H7 (cell line): ENCODE measurements at regions not wholly inside any gene's neighbourhood (a gene's known extent, or its start where the extent isn't known, plus 50 kb on each side); places are given as distances from the start of the nearest gene placed in this dataset.

Experiments used
- DNase-seq: peaks from one replicate; pipeline ENCODE4 v3.0.0; 2012
- H3K27me3 ChIP-seq: 2 replicates; pipeline ENCODE4 v1.6.0; 2011; ENCODE audit warnings: mild to moderate bottlenecking, low read length; ENCODE audit not compliant: control insufficient read depth, insufficient read depth
- H3K36me3 ChIP-seq: replicated peaks from 2 replicates; pipeline ENCODE4 v1.5.1; 2011; ENCODE audit warnings: low read length; ENCODE audit not compliant: control insufficient read depth, insufficient read depth
- H3K4me3 ChIP-seq: 2 replicates; pipeline ENCODE4 v1.5.1; 2011; ENCODE audit warnings: low read depth, mild to moderate bottlenecking, control low read depth, low read length, moderate library complexity; ENCODE audit not compliant: insufficient read depth

DNA sequence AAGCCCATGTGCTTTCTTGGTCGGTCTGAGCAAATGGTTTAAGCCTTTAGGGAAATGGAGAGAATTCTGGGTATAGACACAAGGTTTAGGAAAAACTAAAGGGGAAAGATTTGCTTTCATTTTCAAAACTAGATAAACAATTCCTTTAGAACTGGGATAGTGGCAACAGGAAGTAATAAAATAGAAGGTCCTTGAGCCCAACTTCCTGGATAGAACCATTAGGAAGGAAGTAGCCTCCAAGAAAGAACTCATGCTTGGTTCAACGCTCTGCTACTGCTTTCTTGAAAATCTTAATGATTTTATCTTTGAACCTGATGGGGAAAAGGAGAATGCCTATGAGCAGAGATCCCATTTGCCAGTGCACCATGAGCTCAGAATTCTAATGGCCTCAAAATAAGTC, 147.0 kb upstream of the THRB start:
- no peaks in the 10 kb centered on the region for H3K27me3 ChIP-seq
- H3K36me3 ChIP-seq = no peaks in the 10 kb centered on the region
- no peak overlapping the region for H3K4me3 ChIP-seq
- no peak for DNase-seq

DNA sequence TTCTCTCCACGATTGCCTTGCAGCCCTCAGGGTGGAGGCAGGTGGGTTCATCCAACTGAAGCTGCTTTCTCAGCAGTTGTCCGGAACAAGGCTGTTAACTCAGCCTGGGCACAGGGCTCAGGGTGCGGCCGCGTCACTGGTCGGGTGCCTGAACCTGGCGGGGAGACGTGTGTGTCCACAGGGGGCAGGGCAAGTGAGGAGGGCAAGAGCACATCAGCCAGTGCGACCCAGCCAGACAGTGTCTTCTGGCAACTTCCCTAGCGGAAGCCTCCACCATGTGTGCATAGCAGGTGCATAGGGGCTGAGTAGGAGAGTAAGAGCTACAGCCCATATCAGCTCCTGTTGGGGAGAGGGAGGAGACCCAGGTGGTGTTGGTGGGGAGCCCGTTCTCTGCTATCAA, 150.4 kb upstream of the THRB start:
- no peak for DNase-seq
- Histone ChIP-seq H3K36me3 (no peaks in the 10 kb centered on the region), H3K4me3 (no peak overlapping the region), H3K27me3 (no peaks in the 10 kb centered on the region)

DNA sequence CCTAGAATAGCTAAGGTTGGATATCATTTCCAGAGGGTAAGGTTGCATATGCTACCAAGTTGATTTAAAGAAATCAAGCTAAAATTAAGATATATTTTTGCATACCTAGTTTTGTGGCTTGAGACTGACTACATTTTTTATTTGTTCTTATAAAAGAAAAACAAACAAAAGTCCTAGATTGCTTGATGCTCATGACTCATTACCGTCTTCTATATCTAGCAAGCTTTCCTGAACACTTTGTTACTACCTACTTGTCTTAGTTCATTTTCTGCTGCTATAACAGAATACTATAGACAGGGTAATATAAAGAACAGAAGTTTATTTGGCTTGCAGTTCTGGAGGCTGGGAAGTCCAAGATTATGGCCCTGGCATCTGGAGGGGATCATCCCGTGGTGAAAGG, 152.1 kb upstream of the THRB start:
- DNase-seq = no peak
- no peaks in the 10 kb centered on the region for H3K27me3 ChIP-seq
- no peak overlapping the region for H3K4me3 ChIP-seq
- H3K36me3 ChIP-seq = no peaks in the 10 kb centered on the region

DNA sequence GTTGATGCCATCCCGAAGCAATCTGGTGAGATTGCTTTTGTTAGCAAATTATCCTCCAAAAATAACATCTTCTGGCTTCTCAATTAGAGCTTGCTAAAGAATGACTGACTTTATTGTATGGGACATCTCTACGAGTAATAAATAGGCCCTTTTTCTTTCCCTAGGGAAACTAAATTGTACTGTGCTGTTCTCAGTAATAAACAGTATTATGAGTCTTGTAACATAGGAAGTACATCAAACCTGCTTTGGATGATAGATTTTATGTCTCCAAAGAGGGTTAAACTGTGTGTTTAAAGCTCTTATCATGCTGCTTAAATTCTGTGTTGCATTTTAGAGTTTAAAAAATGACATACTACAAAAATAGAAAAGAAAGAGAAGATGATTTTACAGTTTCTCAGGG, 153.4 kb upstream of the THRB start:
- H3K4me3 ChIP-seq = no peak overlapping the region
- H3K36me3 ChIP-seq = no peaks in the 10 kb centered on the region
- DNase-seq = no peak
- no peaks in the 10 kb centered on the region for H3K27me3 ChIP-seq

DNA sequence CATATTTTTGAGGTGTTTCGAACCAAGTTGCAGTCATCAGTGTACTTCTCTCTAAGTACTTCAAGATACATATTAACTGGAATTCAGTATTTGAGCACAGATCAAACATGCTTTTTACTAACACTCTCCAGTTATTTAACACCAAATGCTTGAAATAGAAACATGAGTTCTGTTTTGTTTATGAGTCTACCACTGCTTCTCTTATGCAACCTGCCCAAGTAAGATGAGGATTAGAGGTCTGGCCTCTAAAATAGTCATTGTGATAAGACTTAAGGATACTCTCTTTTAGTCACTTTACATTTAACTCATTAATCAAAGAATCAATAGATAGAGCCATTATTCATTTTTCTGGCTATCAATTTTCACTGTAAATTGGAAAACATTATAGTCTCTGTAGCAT, 156.2 kb upstream of the THRB start:
- Histone ChIP-seq H3K36me3 (no peaks in the 10 kb centered on the region), H3K27me3 (no peaks in the 10 kb centered on the region), H3K4me3 (no peak overlapping the region)
- no peak for DNase-seq

DNA sequence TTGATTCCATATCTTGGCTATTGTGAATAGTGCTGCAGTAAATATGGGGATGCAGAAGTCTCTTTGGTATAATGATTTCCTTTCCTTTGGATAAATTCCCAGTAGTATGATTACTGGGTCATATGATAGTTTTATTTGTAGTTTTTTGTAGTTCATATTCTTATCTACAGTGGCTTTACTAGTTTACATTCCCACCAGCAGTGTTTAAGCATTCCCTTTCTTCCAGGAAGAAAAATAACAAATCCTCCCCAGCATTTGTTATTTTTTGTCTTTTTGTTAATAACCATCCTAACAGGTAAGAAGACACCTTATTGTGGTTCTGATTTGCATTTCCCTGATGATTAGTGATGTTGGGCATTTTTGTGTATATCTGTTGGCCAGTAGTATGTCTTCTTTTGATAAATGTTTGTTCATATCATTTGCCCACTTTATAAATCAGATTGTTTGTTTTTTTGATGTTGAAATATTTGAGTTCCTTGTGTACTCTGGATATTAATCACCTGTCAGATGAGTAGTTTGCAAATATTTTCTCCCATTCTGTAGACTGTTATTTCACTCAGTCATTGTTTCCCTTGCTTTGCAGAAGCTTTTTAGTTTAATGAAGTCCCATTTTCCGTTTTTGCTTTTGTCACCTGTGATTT, 163.3 kb upstream of the THRB start:
- H3K27me3 ChIP-seq = no peaks in the 10 kb centered on the region
- H3K4me3 ChIP-seq = no peak overlapping the region
- no peaks in the 10 kb centered on the region for H3K36me3 ChIP-seq
- DNase-seq = no peak

DNA sequence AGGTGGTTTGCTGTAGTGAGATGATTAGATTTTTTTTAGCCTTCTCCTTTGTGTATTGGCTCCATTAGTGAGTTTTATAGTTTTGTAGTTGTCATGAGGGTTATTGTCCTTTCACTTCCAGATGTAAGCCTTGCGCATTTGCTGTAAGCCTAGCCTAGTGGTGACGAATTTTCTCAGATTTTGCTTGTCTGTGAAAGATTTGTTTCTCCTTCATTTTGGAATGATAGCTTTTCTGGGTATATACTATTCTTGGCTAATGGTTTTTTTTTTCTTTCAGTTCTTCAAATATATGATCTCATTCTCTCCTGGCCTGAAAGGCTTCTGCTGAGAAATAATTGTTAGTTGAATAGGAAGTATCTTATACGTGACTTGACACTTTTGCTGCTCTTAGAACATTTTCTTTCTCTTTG, 166.5 kb upstream of the THRB start:
- no peak for DNase-seq
- Histone ChIP-seq H3K27me3 (no peaks in the 10 kb centered on the region), H3K36me3 (no peaks in the 10 kb centered on the region), H3K4me3 (no peak overlapping the region)

DNA sequence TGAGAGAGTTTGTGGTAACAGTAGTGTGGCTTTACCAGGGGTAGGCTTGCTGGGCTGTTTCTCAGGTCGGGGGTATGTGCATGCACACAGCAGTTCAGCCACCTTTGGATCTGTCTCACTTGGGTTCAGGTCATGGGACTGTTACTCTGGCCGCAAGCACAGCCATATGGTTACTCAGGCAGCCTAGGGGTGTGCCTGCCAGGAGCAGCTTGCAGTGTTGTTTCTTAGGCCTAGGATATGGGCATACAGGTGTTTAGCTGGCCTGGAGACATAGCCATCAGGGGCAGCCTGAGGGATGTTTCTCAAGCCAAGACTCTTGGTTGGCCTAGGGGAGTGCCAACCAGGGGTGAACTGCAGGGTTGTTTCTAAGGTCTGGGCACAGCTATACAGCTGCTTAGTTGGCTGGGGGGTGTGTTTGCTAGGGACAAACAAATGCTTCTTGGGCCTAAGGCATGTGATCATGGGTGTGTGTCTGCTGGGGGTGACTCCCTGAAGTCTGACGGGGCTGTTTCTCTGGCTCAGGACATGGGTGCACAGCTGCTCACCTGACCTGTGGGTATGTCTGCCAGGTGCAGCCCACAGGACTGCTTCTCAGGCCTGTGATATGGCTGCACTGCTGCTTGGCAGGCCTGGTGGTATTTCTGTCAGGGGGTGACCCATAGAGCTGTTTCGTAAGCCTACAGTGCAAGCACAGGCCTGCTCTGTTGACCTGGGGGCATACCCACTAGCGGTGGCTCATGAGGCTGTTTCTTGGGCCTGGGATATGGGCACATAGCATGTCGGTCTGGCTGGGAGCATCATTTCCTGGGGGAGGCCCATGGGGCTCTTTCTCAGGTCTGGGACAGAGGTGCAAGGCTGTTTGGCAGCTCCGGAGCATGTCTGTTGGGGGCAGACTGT, 168.0 kb upstream of the THRB start:
- no peaks in the 10 kb centered on the region for H3K36me3 ChIP-seq
- no peak for DNase-seq
- no peak overlapping the region for H3K4me3 ChIP-seq
- H3K27me3 ChIP-seq = no peaks in the 10 kb centered on the region

DNA sequence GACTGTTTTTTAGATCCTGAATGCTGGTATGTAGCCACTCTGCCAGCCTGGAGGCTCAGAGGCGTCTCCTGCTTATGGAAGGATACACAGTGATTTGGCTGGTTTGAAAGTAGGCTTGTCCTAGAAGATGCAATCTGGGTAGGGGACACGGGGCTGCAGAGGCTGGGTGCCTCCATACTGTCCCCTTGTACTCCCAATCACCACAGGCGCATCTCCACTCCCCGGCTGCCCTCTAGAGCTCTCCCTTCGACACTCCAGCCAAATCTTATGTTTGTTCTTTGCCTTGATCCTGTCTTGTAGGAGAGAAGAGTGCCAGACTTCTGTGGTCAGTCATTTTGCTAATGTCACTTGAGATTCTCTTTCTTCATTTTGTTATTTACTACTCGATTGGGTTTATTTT, 168.8 kb upstream of the THRB start:
- Histone ChIP-seq H3K4me3 (no peak overlapping the region), H3K27me3 (no peaks in the 10 kb centered on the region), H3K36me3 (no peaks in the 10 kb centered on the region)
- no peak for DNase-seq

DNA sequence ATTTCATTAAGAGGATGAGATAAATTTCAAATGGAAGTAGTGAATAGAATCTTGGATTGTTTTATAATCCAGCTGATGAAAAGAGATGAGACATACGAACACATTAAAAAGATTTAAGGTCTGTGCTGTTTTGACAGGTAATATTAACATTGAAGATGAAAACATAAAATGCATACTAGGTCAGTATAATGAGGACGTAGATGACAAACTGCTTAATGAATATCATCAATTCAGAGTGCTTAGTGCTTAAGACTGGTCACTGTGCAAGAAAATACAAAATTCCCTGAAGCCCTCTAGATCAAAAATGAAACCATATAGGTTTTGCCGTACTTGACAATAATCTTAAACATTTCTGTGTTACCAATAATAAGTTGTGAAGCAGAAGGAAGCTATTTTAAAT, 173.4 kb upstream of the THRB start:
- H3K4me3 ChIP-seq = no peak overlapping the region
- no peaks in the 10 kb centered on the region for H3K27me3 ChIP-seq
- no peak for DNase-seq
- H3K36me3 ChIP-seq = no peaks in the 10 kb centered on the region

DNA sequence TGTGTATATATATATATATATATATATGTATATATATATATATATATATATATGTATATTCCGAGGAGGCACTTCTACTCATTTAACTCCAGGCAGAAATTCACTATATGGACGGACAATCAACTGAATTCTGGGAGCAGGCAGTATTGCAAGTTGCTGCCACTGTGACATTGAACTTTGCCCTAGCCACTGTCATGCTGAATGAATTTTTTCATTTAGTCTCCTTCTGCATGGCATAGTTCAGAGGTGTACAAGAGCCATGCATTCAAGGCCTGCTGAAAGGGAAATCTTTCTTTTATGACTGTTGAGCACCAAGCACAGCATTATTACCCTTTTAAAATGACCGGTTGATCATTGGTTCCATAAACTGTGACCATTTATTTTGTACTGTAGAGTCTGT, 176.2 kb upstream of the THRB start:
- no peak overlapping the region for H3K4me3 ChIP-seq
- no peaks in the 10 kb centered on the region for H3K27me3 ChIP-seq
- H3K36me3 ChIP-seq = no peaks in the 10 kb centered on the region
- no peak for DNase-seq

DNA sequence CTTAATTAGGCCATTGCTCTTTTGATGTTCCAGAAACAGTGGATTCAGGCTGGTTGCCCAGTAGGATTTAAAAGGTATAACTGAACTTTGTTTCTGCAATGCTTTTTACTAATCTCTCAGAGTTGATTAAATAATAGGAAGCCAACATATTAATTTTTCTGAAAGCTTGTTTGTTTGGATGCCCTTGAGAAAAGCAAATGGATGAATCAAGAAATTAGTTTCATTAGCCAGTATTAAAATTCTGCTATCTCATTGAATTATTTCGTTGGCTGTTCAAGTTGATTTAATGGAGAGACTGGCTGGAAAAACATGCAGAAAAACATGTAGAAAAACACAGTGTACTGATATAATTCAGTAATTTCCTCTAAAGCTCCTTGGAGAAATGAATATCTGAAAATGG, 178.9 kb upstream of the THRB start:
- no peaks in the 10 kb centered on the region for H3K36me3 ChIP-seq
- H3K4me3 ChIP-seq = no peak overlapping the region
- no peak for DNase-seq
- H3K27me3 ChIP-seq = no peaks in the 10 kb centered on the region

DNA sequence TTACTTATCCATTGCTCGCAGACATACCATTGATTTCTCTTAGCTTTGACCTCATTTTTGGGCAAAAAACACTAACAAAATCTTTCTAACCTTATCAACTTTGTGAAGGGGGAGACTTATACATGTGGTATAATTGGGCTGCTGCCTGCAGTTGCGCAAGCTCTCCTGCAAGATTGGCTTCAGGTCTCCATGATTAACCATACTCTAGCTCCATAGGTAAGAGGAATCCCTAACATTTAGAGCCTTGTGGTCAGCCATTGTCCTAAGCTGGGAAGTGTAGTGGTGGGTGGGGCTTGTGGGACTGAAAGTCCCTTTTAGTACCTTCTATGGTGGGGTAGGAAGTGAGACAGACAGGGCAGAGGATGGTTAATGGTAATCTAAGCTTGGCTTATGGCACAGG, 179.6 kb upstream of the THRB start:
- no peak for DNase-seq
- H3K4me3 ChIP-seq = no peak overlapping the region

DNA sequence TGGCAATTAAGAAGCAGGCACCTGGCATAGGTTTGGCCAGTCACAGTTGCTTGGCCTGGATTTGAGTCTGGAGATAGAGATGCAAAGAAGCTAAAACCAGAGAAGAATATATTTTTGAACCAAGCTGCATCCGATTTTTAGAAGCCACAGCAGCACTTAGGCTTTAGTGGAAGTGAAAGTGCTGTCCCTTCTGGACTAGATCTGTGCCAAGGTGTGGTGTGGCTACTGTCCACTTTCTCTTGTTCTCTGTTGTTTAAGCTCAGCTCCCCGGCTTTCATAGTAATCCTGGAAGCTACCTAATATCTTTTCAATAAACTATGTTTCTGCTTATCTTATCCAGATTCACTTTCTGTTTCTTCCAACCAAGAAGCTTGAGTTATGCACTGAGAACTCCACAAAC, 183.4 kb upstream of the THRB start:
- Histone ChIP-seq H3K27me3 (no peaks in the 10 kb centered on the region), H3K36me3 (no peaks in the 10 kb centered on the region), H3K4me3 (no peak overlapping the region)
- DNase-seq = no peak

More for the DNA sequence above, 179.6 kb upstream of the THRB start:
- Histone ChIP-seq H3K27me3 (no peaks in the 10 kb centered on the region), H3K36me3 (no peaks in the 10 kb centered on the region)

DNA sequence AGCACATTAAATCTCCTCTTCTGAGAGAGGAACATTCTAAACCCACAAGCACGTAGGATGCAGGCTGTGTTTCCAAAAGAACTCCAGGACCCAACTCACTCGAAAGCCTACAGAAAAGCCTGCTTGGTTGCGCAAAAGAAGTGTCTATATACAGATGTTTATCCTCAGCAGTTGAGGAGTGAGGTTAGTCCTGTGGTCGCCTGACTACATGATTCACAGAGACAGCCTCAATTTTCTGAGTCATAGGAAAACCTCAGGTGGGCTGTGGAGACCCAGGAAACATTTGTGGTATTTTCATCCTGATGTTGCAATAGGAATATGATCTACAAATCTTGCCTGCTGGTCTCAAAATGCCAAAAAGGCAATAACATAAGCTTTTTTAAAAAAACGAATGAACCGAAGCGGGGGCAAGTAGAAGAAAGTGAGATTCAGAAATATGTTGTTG, 183.8 kb upstream of the THRB start:
- DNase-seq = no peak
- H3K27me3 ChIP-seq = no peaks in the 10 kb centered on the region
- H3K4me3 ChIP-seq = no peak overlapping the region
- H3K36me3 ChIP-seq = no peaks in the 10 kb centered on the region
